ENCODE measurements at regions not wholly inside any gene's neighbourhood (a gene's known extent, or its start where the extent isn't known, plus 50 kb on each side); places are given as distances from the start of the nearest gene placed in this dataset.

DNA sequence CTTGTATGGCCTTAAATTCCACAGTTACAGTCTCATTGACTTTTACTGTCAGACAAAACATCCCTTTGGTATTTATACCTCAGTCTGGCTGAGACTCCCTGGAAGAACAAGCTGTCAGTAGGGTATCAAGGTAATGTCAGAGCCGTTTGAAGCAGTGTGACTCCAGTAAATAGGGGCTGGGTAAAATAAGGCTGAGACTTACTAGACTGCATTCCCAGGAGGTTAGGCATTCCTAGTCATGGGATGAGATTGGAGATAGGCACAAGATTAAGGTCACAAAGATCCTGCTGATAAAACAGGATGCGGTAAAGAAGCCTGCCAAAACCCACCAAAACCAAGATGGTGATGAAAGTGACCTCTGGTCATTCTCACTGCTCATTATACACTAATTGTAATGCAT, 219.5 kb upstream of the SKOR2 start:
- DNase-seq (ENCODE audit: low read depth): no peak

DNA sequence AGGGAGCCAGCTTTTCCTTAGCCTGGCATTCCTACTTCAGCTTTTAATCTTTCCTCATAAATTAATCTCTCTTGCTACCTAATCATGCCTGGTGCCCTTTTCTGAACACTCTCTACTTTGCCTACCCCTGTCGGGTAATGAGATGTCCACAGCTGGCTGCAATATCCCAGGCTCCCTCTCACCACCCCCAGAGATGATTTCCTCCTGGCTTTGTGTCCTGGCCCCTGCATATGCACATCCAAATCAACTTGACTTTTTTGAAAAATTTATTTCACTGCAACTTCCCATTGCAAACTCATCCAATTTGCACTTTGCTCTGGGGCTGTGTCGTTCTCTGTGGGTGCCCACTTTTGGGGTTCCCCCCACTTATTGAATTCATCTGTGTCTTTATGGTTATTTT, 218.1 kb upstream of the SKOR2 start:
- DNase-seq (ENCODE audit: low read depth): no peak

DNA sequence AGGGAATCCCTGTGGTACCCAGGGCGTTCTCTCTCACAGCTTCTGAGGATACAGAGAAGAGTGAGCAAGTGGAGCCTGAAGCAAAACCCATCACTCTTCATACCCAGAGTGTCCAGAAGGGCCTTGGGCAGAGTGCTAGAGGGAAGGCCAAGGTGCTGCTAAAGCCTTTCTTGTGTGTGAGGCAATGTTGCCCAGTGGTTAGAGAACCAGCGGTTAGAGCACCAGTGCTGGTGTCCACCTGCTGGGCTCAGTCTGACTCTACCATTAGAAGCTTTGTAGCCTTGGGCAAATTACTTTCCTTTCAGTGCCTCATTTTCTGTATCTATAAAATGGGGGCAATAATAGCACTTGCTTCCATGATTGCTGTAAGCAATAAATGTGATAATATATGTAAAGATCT, 210.5 kb upstream of the SKOR2 start:
- DNase-seq (ENCODE audit: low read depth): no peak

DNA sequence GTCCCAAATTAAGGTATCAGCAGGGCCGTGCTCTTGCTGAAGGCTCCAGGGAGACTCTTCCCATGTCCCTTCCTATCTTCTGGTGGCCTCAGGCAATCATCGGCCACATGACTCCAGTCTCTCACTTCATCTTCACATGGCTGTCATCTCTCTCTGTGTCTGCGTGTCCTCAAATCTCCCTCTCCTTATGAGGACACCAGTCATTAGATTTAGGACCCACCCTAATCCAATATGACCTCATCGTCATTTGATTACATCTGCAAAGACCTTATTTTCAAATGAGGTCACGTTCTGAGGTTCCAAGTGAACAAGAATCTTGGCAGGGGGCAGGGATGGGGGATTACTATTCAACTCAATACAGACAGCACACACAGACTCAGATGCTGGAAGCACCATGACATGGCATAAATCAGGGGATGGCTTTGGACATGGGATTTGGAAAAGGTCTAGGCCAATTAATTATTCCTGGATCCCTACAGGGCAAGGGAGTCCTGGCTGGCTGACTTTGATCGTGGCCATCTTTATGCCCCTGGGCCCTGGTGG, 210.0 kb upstream of the SKOR2 start:
- no peak for DNase-seq (ENCODE audit: low read depth)

DNA sequence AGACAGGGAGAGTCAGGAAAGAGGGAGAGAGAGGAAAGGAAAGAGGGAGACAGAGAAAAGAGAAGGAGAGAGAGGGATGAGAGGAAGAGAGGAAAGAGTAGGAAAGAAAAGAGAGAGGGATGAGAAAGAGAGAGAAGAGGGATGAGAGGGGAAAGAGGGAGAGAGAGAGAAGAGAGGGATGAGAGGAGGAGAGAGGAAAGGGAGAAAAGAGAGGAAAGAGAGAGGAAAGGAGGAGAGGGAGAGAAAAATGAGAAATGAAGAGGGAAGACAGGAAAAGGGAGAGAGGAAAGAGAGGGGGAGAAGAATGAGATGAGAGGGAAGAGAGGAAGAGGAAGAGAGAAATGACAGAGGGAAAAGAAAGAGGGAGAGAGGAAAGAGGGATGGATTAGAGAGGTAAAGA, 207.0 kb upstream of the SKOR2 start:
- DNase-seq (ENCODE audit: low read depth): no peak

DNA sequence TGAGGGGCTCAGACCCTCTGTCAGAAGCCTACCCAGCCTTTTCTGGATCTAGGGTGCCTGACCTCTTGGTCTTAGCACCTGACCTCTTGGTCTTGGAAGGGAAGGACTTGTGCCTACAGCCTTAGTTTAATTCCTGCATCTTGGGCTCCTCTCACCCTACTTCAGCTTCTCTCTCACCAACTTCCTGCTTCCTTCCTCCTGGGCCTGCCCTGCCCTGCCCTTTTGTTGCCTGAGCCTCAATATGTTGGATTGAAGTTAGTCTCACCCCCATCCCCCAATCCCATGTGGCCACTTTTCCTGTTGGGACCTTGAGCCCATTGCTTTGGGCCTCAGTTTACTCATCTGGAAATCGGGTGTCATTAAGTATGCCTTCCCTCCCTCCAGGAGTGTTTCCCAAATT, 206.2 kb upstream of the SKOR2 start:
- DNase-seq (ENCODE audit: low read depth): no peak

DNA sequence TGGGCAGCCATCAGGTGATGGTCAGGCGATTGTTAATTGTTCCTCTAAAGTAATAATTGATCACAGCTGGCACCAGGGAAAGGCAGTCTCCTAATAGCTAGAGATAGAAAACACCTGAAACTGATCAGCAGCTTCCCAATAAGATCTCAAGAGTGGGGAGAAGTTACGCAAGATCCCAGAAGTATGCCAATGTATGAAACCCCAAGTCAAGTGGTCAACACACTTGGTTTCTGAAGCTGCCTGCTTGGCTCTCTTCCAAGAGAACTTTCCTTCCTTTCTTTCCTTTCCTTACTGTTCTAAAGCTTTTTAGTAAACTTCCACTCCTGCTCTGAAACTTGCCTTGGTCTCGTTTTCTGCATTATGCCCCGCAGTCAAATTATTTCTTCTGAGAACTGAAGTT, 201.6 kb upstream of the SKOR2 start:
- no peak for DNase-seq (ENCODE audit: low read depth)

DNA sequence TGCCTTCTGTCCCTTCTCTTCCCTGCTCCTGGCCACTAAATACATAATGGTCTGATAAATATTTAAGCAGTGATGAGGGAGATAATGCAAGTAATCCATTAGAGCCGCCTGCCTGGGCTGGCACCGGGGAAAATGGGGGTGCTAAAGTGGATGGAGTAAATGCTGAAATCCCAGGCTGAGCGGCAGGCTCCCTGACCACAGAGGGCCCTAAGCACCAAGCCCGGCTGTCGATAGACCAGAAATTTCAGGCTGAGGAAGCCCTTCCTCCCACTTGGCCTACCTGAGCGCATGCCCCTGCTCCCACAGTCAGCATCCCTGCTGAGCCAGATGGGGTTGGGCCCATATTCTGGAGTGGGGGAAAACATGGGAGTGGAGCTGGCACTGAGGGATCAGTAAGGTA, 197.5 kb upstream of the SKOR2 start:
- no peak for DNase-seq (ENCODE audit: low read depth)

DNA sequence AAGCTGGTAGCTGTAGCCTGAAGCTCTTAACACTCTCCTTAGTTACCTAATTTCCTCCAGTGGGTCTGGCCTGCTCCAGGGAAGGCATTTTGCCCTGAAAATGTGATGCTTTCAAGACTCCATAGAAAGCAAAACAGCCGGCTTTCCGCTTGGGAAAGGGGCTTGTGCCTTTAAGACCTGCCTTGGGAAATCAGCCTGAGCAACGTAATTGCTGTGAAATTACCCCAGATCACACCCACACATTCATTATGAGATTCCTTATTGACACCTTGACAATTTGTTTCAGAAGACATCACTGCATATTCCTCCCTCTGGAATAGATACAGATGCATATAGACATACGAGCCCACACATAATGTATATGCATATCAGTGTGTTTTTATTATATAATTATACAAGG, 190.5 kb upstream of the SKOR2 start:
- no peak for DNase-seq (ENCODE audit: low read depth)

DNA sequence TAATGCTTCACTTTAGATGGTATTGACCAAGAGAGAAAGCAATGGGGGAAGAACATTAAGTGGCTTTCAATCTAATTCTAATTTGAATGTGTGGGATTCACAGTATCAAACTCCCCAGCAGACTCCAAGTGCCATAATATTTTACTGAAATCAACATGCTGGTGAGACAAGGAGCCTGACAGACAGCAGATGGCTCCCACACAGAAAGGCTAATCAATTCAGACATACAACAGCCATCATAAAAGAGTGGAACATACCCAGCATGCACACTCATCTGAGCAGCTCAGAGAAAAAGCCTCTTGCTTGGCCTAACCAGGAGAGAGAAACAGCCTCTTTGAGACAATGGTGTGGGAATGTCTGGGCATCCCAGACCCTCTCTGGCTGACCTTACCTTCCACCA, 186.5 kb upstream of the SKOR2 start:
- no peak for DNase-seq (ENCODE audit: low read depth)

DNA sequence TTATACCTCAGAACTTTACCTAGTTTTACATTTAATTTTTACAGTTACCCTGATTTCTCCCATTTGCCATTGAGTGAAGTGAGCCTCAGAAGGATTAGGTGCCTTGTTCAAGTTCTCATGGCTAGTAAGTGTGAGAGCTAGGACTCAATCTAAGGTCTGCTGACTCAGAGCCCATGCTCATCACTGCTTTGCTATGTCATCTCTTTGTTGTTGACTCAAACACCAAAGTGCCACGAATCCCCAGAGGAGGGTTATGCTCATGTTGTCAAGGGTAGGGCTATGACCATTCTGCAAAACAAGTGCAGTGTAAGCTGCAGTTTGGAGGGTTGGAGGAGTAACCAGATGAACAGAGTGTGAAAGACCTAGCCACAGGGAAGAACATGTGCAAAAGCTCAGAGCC, 185.4 kb upstream of the SKOR2 start:
- DNase-seq (ENCODE audit: low read depth): no peak

DNA sequence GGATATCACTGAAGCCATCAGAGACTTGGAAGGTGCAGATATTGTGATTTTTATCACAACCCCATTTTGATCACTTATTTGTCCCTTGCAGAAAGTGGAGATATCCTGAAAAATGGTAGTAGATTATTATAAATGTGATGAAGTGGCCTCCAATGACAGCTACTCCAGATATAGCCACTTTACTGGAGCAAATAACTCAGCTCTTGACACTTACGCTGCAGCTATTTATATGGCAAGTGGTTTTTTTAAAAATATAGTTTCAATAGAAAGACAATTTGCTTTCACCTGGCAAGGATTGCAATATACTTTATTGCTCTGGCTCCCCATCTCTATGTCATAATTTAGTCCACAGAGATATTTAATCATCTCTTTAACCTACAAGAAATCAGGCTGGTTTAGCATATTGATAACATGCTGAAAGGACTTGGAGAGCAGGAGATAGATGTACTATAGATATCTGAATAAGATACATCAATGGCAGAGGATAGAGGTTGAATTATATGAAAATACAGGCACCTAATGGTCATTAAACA, 182.8 kb upstream of the SKOR2 start:
- DNase-seq (ENCODE audit: low read depth): no peak

DNA sequence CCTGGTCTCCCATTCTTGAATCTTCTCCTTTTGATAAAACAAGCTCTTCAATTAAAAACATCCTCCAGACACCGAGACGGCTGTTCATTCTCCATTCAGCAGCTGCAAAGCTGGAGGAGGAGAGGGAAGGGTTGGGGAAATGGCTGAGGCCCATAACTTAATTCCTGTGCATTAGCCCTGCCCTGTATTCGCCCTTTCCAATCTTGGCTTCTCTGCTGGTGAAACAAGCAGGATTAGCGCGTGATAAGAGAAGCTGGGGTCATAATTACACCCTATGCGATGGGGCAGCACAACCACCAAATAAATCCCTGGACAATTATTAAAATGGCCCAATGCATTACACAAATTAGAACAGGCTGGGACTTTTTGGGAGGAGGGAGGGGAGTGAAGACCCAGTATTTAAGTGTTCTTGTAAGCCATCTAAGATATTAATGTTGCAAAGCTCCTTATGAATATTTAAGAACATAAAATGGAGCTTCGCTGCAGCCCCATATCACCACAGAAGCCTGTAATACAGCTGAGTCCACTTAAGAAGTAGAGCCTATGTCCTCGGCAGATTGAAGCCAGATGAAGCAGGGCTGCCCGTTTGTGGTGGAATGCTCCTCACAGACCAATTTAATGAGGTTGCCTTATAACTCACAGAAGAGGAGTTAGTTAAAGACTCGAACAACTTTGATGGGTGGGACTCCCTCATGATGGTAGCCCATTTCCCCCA, 176.6 kb upstream of the SKOR2 start:
- no peak for DNase-seq (ENCODE audit: low read depth)

DNA sequence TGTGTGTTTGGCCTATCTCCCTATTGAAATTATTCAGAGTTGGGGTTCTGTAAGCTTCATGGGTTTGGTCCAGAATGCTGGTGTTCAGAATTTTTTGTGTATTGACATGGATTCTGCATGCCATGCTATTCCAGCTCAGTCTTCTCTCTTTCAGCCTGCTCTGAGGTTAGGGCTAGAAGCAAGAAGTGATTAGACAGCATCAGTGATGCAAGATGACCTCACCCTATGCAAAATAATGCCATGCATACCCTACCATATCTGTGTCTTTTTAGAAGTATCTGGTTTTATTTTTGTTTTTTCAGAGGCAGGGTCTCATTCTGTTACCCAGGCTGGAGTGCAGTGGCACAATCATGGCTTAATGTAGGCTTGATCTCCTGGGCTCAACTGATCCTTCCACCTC, 175.6 kb upstream of the SKOR2 start:
- DNase-seq (ENCODE audit: low read depth): no peak

DNA sequence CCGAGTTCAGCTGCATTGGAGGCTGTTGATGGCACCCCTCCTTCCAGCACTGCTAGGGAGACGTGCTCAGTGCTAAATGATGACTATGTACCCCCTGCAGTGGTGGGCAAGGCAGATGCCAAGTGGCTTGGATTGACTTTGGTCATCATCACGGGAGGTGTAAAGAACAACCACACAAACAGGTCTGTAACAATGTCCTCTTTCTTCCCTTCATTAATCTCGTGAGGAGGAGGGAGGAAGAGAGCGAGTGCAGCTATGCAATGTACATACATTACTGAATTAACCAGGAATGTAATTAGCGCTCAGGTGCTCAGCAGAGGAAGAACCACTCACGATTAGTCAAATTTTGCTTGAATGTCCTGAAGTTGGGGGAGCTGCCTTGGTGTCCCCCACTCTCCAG, 173.9 kb upstream of the SKOR2 start:
- no peak for DNase-seq (ENCODE audit: low read depth)

DNA sequence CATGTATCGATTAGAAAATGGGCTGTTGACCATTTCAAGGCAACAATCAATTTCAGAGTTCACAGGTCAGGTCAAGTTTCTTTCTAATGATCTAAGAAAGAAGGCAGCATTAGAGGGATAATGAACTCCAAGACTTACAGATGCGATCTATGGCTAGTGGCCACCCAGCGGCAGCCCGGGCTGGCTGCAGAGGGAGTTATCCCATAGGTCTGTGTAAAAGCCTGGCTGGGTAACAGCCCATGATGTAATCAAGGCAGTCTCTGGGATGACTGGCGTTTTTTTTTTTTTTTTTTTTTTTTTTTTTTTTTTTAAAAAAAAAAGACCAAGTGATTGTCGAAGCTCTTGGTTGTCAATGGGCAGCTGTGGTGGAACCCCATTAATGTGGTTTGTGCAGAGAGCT, 171.1 kb upstream of the SKOR2 start:
- no peak for DNase-seq (ENCODE audit: low read depth)

DNA sequence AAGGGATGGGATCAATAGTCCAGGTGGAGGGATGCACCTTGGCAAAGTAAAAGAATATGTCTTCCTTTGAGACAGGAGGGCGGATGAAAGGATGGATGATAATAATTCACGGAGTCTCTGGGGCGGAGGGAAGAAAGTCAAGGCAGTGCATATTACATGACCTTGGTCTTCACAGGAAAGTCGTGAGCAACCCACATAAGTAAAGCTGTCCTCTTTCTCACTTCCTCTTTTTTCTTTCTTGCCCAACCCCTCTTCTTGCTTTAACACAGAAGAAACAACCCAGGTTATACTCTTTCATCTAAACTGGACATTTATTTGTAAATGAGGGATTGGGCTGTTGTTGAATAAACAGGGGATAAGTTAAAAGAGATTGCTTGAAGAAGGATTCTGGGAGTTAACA, 168.7 kb upstream of the SKOR2 start:
- DNase-seq (ENCODE audit: low read depth): no peak

DNA sequence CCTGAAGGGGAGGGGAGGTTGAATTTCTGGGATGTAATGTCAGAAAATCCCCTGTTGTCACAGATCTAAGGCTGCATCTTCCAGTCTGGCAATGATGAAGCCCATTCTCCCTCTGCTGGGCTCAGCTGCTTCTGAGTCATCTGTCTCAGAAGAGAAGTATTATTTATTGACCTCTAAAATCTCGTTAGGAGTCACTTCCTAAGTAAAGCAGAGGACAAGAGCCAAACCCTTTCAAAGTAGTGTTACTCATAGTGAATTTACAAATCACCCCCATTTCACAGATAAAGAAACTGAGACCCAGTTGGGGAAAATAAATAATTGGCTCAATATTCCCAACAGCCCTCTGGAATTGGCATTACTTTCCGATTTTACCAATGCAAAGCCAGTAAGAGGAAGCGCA, 167.3 kb upstream of the SKOR2 start:
- DNase-seq (ENCODE audit: low read depth): no peak

DNA sequence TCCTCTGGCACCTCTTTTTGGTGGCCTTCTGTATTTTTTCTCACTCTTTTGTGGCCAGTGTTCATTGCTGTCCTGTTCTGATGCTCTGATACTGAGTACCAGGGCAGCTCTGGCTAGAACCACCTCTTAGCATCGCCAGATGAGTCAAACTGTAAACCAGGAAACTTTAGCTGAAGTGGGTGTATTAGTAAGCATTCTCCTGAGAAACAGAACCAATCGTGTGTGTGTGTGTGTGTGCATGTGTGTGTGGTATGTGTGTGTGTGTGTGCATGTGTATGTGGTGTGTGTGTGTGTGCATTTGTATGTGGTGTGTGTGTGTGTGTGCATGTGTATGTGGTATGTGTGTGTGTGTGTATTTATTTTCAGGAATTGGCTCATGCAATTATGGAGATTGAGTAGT, 166.3 kb upstream of the SKOR2 start:
- DNase-seq (ENCODE audit: low read depth): no peak

DNA sequence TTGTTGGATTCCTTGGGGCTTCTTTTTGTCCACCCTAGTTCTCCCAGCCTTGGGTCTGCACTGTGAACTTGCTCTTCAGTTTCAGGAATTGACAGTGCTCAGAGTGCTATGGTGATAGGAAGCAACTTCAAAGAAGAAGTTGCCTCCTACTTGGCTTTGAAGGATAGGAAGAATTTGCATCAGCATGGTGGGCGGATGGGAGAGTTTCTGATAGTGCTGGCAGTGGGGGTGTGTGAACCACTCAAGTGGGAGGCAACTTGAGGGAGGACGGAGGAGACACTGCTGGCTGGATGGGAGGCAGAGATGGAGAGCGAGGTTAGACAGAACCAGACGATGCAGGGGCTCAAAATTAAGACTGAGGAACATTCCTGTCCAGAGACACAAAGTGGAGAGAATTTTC, 164.4 kb upstream of the SKOR2 start:
- DNase-seq (ENCODE audit: low read depth): no peak

DNA sequence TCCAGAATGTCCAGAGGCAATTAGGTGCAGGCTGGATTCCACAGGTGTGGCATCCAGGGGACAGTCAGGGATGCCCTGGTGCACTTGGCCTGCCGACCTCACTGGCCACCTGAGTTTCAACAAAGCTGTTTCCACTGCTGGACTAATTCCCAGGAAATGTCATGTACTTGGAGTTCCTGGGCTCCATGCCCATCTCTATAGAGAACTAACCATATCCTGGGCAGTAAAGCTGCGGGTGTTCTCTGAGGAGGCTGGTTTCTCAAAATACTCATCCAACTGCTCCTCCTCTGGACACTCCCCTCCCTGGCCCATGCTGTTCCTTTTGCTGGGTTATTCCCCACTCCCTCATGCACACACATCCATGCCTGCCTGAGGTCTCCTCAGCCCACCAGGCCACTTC, 161.9 kb upstream of the SKOR2 start:
- no peak for DNase-seq (ENCODE audit: low read depth)

DNA sequence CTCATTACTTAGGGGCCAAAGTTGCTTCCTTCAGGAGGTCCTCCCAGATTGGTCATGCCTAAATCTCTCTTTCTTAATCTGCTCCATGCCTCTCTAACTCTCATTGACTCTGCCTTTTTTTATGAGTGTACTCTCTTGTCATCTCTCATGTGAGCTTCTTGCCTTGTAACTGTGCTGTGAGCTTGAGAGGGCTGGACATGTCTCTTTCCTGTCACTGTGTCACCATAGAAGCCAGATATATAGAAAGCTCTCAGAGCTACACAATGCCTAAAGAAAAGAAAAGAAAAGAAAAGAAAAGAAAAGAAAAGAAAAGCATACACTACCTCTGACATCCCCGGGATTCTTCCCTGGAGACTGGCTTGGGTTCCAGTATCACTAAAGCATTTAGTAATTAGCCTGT, 161.5 kb upstream of the SKOR2 start:
- no peak for DNase-seq (ENCODE audit: low read depth)

DNA sequence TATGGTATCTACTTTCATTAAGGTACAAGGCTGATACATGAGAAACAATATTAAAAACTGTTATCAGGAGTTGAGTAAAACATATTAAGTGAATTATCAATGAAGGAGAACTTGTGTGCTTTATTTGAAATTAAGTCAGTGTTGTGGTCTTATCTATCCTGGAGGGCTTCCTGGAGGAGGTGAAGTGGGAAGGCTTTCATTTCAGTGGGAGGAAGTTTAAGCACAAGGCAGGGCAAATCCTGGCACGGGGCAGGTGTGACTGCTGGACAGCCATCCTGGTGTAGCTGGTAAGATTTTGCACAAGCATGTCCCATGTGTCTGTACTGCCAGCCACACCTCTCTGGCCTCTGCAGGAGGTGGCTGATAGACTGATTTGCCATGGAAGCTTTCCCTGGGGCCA, 159.7 kb upstream of the SKOR2 start:
- no peak for DNase-seq (ENCODE audit: low read depth)

DNA sequence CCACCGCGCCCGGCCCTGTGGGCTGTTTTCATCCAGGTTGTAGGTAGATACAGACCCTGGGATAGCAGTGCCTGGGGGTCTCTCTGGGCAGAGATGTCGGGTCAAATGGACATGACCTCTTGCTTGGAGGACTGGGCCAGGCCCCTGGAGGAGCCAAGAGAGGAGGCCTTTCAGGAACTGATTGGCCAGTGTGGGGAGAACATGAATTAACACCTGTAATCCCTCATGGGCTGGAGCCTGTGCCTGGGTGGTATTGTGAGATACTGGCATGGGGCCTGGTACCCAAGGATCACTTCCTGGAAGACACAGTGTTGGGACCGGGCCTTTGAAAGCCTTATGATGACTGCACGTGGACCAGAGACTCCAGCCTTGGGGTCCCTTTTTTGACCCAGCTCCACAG, 158.7 kb upstream of the SKOR2 start:
- DNase-seq (ENCODE audit: low read depth): no peak
